Testis (tissue), 2 donors: ENCODE measurements at regions not wholly inside any gene's neighbourhood (a gene's known extent, or its start where the extent isn't known, plus 50 kb on each side); places are given as distances from the start of the nearest gene placed in this dataset.

Source experiments
- DNase-seq: peaks from one replicate; pipeline ENCODE4 v3.0.0-alpha.2; 2019
- H3K27ac ChIP-seq, 2 donors: fragments of 200-600 bp; sonication (generic); one replicate each; pipeline ENCODE4 v1.5.1; 2019
- H3K27me3 ChIP-seq: fragments of 200-600 bp; sonication (generic); one replicate; pipeline ENCODE4 v1.5.1; 2019
- H3K36me3 ChIP-seq: fragments of 200-600 bp; sonication (generic); one replicate; pipeline ENCODE4 v1.5.1; 2017; ENCODE audit warnings: low read depth; ENCODE audit errors: missing control alignments
- H3K4me1 ChIP-seq: fragments of 200-600 bp; sonication (generic); one replicate; pipeline ENCODE4 v1.5.1; 2019
- H3K4me3 ChIP-seq, 2 donors: fragments of 200-600 bp; sonication (generic); one replicate each; pipeline ENCODE4 v1.5.1; 2017 to 2019
- H3K9me3 ChIP-seq: fragments of 200-600 bp; sonication (generic); one replicate; pipeline ENCODE4 v1.5.1; 2017
- CTCF ChIP-seq, 3 experiments: fragments of 450-650 bp in 2 of 3; fragments of 200-600 bp in 1 of 3; sonication (generic) in 1 of 3; IDR thresholded peaks; one replicate each; pipeline ENCODE4 v1.5.1; 2016 to 2019; ENCODE audit warnings: antibody characterized with exemption in 3 of 3, mild to moderate bottlenecking in 2 of 3, moderate library complexity in 1 of 3
- POLR2A ChIP-seq: fragments of 450-650 bp; IDR thresholded peaks from one replicate; pipeline ENCODE4 v1.6.1; 2017; ENCODE audit warnings: antibody characterized with exemption, mild to moderate bottlenecking, moderate library complexity
- WGBS, 2 donors: methylation state at CpG; one replicate each; pipeline ENCODE4 v1.1.5; 2018; 5-methylcytosine and 5-hydroxymethylcytosine counted together
- intact Hi-C: fragments of 100-400 bp; cut with DNase I; formaldehyde crosslinking; loops from one replicate; pipeline ENCODE4 v1.15.1; 2023; ENCODE audit warnings: low total_unique reads

GRCh38 chr1:229186373-229187056 is 84.4 kb upstream of the RAB4A start:
- 91 to 97% methylated on average over 9 of the region's 9 CpGs for WGBS, 2 donors
- H3K4me1 ChIP-seq, result no peaks in the 10 kb centered on the region
- no peaks in the 10 kb centered on the region for H3K27me3 ChIP-seq
- H3K27ac ChIP-seq, result no peak overlapping the region
- no peak overlapping the region for H3K4me3 ChIP-seq
- intact Hi-C loops, result no loop called here
- no peaks in the 10 kb centered on the region for H3K36me3 ChIP-seq
- H3K9me3 ChIP-seq, result no peaks in the 10 kb centered on the region
- no peak for DNase-seq
- TF ChIP-seq CTCF (IDR thresholded peaks at IDR 0.05) (no peak), POLR2A (no peak)

GRCh38 chr1:229190057-229190575 is 80.8 kb upstream of the RAB4A start:
- 92 to 94% methylated on average over 1 of the region's 1 CpG for WGBS, 2 donors
- H3K36me3 ChIP-seq, result no peaks in the 10 kb centered on the region
- no peak overlapping the region for H3K4me3 ChIP-seq
- DNase-seq, result no peak
- TF ChIP-seq POLR2A (no peak), CTCF (IDR thresholded peaks at IDR 0.05) (no peak)
- H3K27ac ChIP-seq, result no peak overlapping the region
- intact Hi-C loops, result no loop called here
- no peaks in the 10 kb centered on the region for H3K9me3 ChIP-seq
- H3K4me1 ChIP-seq, result no peaks in the 10 kb centered on the region
- no peaks in the 10 kb centered on the region for H3K27me3 ChIP-seq

- intact Hi-C loops, result no loop called here
- 60 to 89% methylated on average over 3 of the region's 3 CpGs for WGBS, 2 donors
- H3K36me3 ChIP-seq, result no peaks in the 10 kb centered on the region
Observed at GRCh38 chr1:229191066-229191674, 79.7 kb upstream of the RAB4A start.

GRCh38 chr1:229192031-229192430 is 78.9 kb upstream of the RAB4A start:
- 76 to 83% methylated on average over 1 of the region's 1 CpG for WGBS, 2 donors
- H3K4me1 ChIP-seq, result no peaks in the 10 kb centered on the region
- DNase-seq, result no peak
- no peaks in the 10 kb centered on the region for H3K36me3 ChIP-seq
- intact Hi-C loops, result no loop called here
- no peak for TF ChIP-seq POLR2A
- TF ChIP-seq CTCF (IDR thresholded peaks at IDR 0.05), result no peak
- H3K4me3 ChIP-seq, result no peak overlapping the region
- H3K27ac ChIP-seq, result no peak overlapping the region
- no peaks in the 10 kb centered on the region for H3K27me3 ChIP-seq
- no peaks in the 10 kb centered on the region for H3K9me3 ChIP-seq

More at GRCh38 chr1:229191066-229191674, 79.7 kb upstream of the RAB4A start:
- Histone ChIP-seq H3K4me3 (no peak overlapping the region), H3K9me3 (no peaks in the 10 kb centered on the region), H3K4me1 (no peaks in the 10 kb centered on the region), H3K27ac (no peak overlapping the region), H3K27me3 (no peaks in the 10 kb centered on the region)
- no peak for TF ChIP-seq CTCF (IDR thresholded peaks at IDR 0.05)
- no peak for TF ChIP-seq POLR2A
- no peak for DNase-seq
